ENCODE measurements at regions not wholly inside any gene's neighbourhood (a gene's known extent, or its start where the extent isn't known, plus 50 kb on each side); places are given as distances from the start of the nearest gene placed in this dataset.

- H3K4me1 Mint-ChIP-seq (ENCODE audit: unreplicated experiment): no peaks in the 10 kb centered on the region
- no peak for TF ChIP-seq CTCF (IDR thresholded peaks at IDR 0.05; ENCODE audit: unreplicated experiment)
- no peak for DNase-seq (ENCODE audit: low spot score)
These were observed 59.6 kb upstream of the CYYR1 start for GRCh38 chr21:26632691-26633090.

GRCh38 chr21:26626187-26626586 lies 53.1 kb upstream of the CYYR1 start:
- Mint-ChIP-seq H3K36me3 (ENCODE audit: low read depth, unreplicated experiment) (no peaks in the 10 kb centered on the region), H3K27me3 (ENCODE audit: unreplicated experiment) (no peaks in the 10 kb centered on the region), H3K4me3 (ENCODE audit: unreplicated experiment) (no peak overlapping the region), H3K9me3 (ENCODE audit: unreplicated experiment) (no peaks in the 10 kb centered on the region), H3K4me1 (ENCODE audit: unreplicated experiment) (no peaks in the 10 kb centered on the region), H3K27ac (ENCODE audit: unreplicated experiment) (no peak overlapping the region)
- DNase-seq (ENCODE audit: low spot score): no peak
- no peak for TF ChIP-seq CTCF (IDR thresholded peaks at IDR 0.05; ENCODE audit: unreplicated experiment)

More at GRCh38 chr21:26632691-26633090, 59.6 kb upstream of the CYYR1 start:
- Mint-ChIP-seq H3K27me3 (ENCODE audit: unreplicated experiment) (no peaks in the 10 kb centered on the region), H3K9me3 (ENCODE audit: unreplicated experiment) (no peaks in the 10 kb centered on the region), H3K4me3 (ENCODE audit: unreplicated experiment) (no peak overlapping the region), H3K27ac (ENCODE audit: unreplicated experiment) (no peak overlapping the region), H3K36me3 (ENCODE audit: low read depth, unreplicated experiment) (no peaks in the 10 kb centered on the region)

- Mint-ChIP-seq H3K27me3 (ENCODE audit: unreplicated experiment) (no peaks in the 10 kb centered on the region), H3K9me3 (ENCODE audit: unreplicated experiment) (no peaks in the 10 kb centered on the region), H3K36me3 (ENCODE audit: low read depth, unreplicated experiment) (no peaks in the 10 kb centered on the region), H3K27ac (ENCODE audit: unreplicated experiment) (no peak overlapping the region), H3K4me1 (ENCODE audit: unreplicated experiment) (no peaks in the 10 kb centered on the region), H3K4me3 (ENCODE audit: unreplicated experiment) (no peak overlapping the region)
- no peak for TF ChIP-seq CTCF (IDR thresholded peaks at IDR 0.05; ENCODE audit: unreplicated experiment)
- no peak for DNase-seq (ENCODE audit: low spot score)
These were observed 52.0 kb upstream of the CYYR1 start for GRCh38 chr21:26624983-26625519.
